Bone marrow (tissue), 2 donors: ENCODE measurements at regions not wholly inside any gene's neighbourhood (a gene's known extent, or its start where the extent isn't known, plus 50 kb on each side); places are given as distances from the start of the nearest gene placed in this dataset.
"Not testable (repeated sequence)": the region's sequence is repeated elsewhere in the genome, so short reads cannot be mapped to it uniquely, and the experiment has no call there.

ENCODE experiments used
- DNase-seq, 2 donors: peaks; one replicate each; lab custom pipeline; 2025; lab: John Stamatoyannopoulos, UW

GRCh38 chr6:137399881-137400443 lies 94.2 kb downstream of the OLIG3 start:
- DNase-seq: no peak

GRCh38 chr6:137395316-137395715 lies 98.9 kb downstream of the OLIG3 start:
- no peak for DNase-seq

GRCh38 chr6:137391061-137391814 lies 103.0 kb downstream of the OLIG3 start:
- no peak for DNase-seq

- DNase-seq: peak in 1 of 2 donors; percentile 21
Measured at GRCh38 chr6:137390334-137390733, 103.9 kb downstream of the OLIG3 start.

- DNase-seq: peak; percentile 14 to 91
Measured at GRCh38 chr6:137389150-137389704, 105.0 kb downstream of the OLIG3 start.

GRCh38 chr6:137387096-137387764 lies 107.0 kb downstream of the OLIG3 start:
- DNase-seq: no peak

- DNase-seq: not testable (repeated sequence)
Measured at GRCh38 chr6:137383287-137383686, 110.9 kb downstream of the OLIG3 start.

- DNase-seq: no peak
Measured at GRCh38 chr6:137378090-137378369, 116.2 kb downstream of the OLIG3 start.

- no peak for DNase-seq
Measured at GRCh38 chr6:137373296-137373695, 120.9 kb downstream of the OLIG3 start.

GRCh38 chr6:137372532-137372931 lies 121.7 kb downstream of the OLIG3 start:
- DNase-seq: no peak

- no peak for DNase-seq
Measured at GRCh38 chr6:137371634-137372016, 122.6 kb downstream of the OLIG3 start.

GRCh38 chr6:137370871-137371633 lies 123.1 kb downstream of the OLIG3 start:
- DNase-seq: no peak

- no peak for DNase-seq
Measured at GRCh38 chr6:137369136-137369535, 125.1 kb downstream of the OLIG3 start.

- no peak for DNase-seq
Measured at GRCh38 chr6:137365707-137366437, 128.3 kb downstream of the OLIG3 start.

- no peak for DNase-seq
Measured at GRCh38 chr6:137363805-137364138, 130.4 kb downstream of the OLIG3 start.

GRCh38 chr6:137362878-137363804 lies 131.1 kb downstream of the OLIG3 start:
- DNase-seq: no peak

GRCh38 chr6:137361701-137362100 lies 132.5 kb downstream of the OLIG3 start:
- DNase-seq: no peak

- DNase-seq: no peak
Measured at GRCh38 chr6:137358273-137358672, 135.9 kb downstream of the OLIG3 start.

- DNase-seq: no peak
Measured at GRCh38 chr6:137357948-137358266, 136.3 kb downstream of the OLIG3 start.

GRCh38 chr6:137357263-137357947 lies 136.8 kb downstream of the OLIG3 start:
- no peak for DNase-seq
